GM12892 (cell line): ENCODE measurements at regions not wholly inside any gene's neighbourhood (a gene's known extent, or its start where the extent isn't known, plus 50 kb on each side); places are given as distances from the start of the nearest gene placed in this dataset.

Source experiments
- POLR2A ChIP-seq: IDR thresholded peaks from 2 replicates; pipeline ENCODE4 v1.6.1; 2011; ENCODE audit warnings: low read depth, low read length, control low read depth
- POLR2AphosphoS5 ChIP-seq: IDR thresholded peaks from 2 replicates; pipeline ENCODE4 v1.6.1; 2011; ENCODE audit warnings: low read depth, low read length, control low read depth
- TAF1 ChIP-seq: IDR thresholded peaks from 2 replicates; pipeline ENCODE4 v1.6.1; 2011; ENCODE audit warnings: low read depth, mild to moderate bottlenecking, control low read depth, low read length, borderline replicate concordance

DNA sequence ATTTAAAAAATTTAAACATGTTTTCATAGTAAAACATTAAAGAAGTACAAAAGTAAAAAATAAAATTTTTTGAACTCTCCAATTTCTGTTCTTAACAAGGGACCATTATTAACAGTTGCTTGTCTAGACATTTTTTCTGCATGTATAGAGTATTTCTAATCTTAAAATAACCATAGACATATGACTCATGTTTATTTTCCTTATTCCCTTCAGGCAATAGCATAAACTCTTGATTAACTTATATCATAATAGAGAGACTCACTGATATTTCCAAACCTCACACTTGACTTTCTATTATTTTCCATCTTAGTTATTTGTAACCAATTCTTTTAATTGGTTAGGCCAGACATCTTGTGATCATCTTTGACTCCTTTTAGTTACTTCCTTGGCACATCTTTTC, 325.6 kb upstream of the SOX14 start:
- TF ChIP-seq POLR2A (no peak), TAF1 (no peak), POLR2AphosphoS5 (no peak)
